GM18498 (cell line): ENCODE measurements at regions not wholly inside any gene's neighbourhood (a gene's known extent, or its start where the extent isn't known, plus 50 kb on each side); places are given as distances from the start of the nearest gene placed in this dataset.
"Not testable (repeated sequence)": the region's sequence is repeated elsewhere in the genome, so short reads cannot be mapped to it uniquely, and the experiment has no call there.

Experiments used
- ATAC-seq: cut with Tn5 transposase; IDR thresholded peaks from one replicate; pipeline ENCODE4 v1.9.1; 2021; ENCODE audit warnings: mild to moderate bottlenecking, moderate library complexity; ENCODE audit not compliant: unreplicated experiment

DNA sequence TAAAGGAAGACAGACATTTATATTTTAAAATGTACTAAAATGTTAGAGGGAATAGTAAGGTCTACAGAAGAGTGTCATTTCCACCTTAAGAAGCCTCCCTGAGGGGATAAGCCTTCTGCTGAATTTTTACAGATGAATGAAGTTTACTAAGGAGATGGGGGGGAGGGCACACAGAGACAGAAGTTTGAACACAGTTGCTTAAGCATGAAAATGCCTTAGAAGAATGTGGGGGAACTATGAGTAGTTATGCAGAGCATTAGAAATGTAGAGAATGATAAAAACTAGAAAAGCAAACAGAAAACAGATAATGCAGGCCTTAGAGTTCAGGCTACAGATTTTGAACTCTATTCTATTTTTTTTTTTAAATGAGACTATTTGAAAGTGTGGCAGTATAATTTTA lies 232.2 kb upstream of the VLDLR start:
- no peak for ATAC-seq

GRCh38 chr9:2390028-2390427 lies 231.6 kb upstream of the VLDLR start:
- ATAC-seq = no peak

GRCh38 chr9:2391509-2392132 lies 230.0 kb upstream of the VLDLR start:
- not testable (repeated sequence) for ATAC-seq

GRCh38 chr9:2394087-2394741 lies 227.4 kb upstream of the VLDLR start:
- ATAC-seq = not testable (repeated sequence)

- no peak for ATAC-seq
These were observed 225.6 kb upstream of the VLDLR start for GRCh38 chr9:2395814-2396612.

DNA sequence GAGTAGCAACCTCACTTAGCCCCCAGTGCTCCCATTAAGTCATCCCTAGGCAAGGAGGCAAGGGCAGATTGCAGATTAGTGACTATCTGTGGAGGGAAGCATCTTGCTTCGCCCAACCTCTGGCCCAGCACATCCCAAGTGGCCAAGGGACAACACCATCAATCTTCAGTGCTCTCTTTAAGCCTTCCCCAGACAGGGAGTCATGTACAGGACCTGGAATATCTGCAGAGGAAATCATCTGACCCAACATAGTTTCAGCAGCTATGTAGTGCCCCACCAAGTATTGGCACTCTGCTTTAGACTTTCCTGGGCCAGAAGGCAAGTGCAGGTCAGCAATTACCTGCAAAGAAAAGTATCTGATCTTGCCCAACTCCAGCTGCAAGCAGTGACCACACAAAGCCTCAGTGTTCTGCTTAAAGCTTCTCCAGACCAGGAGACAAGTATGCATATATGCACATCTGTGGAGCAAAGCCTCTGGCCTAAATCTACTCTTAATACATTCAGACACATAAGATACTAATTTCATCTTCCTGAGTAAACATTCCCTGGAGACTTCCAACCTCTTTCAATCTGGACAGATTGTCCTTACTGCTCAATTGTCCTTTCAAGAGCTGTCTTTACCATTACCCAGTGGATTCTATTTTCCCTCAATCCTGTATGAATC lies 224.8 kb upstream of the VLDLR start:
- no peak for ATAC-seq

DNA sequence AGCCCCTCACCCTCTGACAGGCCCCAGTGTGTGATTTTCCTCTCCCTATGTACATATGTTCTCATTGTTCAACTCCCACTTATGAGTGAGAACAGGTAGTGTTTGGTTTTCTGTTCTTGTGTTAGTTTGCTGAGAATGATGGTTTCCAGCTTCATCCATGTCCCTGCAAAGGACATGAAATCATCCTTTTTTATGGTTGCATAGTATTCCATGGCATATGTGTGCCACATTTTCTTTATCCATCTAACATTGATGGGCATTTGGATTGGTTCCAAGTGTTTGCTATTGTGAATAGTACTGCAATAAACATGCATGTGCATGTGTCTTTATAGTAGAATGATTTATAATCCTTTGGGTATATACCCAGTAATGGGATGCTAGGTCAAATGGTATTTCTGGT lies 223.7 kb upstream of the VLDLR start:
- not testable (repeated sequence) for ATAC-seq

GRCh38 chr9:2401746-2402145 lies 219.8 kb upstream of the VLDLR start:
- ATAC-seq = not testable (repeated sequence)

DNA sequence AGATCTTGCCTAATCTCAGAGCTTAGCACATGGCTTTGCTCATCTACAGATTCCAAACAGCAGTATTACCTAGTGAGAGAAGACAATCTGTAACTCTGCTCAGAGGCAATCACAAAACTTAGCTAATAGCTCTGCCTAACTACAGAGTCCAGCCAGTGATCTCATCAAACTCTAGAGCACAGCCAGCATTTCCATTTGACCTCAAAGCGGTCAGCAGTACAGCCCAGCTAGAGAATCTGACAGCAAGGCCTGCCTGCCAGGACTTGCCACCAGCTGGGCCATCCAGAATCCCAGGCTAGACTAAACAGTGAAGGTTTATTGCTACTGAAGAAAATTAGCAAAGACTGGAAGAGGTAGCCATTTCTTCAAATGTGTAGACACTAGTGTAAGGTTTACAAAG lies 217.9 kb upstream of the VLDLR start:
- ATAC-seq = no peak

DNA sequence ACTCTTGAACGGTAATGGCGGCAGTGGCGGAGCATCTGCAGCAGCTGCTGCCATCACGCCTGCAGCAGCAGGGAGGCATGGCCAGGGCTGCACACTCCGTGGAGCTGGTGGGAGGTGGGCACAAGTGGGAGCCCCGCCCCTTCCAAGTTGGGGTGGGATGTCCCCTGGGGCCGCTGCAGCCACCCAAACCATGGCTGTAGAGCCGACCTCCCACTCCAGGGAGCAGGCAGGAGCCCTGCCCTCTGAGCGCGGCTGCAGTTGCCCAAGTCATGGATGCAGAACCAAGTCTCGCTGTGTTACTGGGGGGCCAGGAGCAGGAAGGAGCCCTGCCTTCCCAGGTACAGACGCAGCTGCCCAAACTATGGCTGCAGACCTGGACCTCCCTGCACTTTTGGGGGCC lies 215.3 kb upstream of the VLDLR start:
- ATAC-seq = no peak

DNA sequence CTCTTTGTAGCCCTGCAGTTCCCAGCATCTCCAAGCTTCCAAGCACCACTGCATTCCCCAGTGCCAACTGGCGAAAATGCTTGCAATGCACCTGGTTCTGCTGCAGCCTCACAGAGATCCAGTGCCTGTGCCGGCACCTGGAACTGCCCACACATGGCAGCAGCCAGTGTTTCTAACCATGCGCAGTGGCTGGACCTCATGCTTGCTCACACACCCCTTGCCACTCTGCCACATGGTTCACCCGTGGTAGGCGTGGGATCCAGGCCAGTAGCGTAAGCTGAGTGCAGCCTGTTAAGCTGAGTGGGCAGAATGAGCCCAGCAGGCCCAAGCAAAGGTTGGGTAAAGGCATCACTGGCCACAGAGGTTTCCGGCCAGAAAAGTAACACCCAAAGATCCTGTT lies 214.1 kb upstream of the VLDLR start:
- no peak for ATAC-seq

DNA sequence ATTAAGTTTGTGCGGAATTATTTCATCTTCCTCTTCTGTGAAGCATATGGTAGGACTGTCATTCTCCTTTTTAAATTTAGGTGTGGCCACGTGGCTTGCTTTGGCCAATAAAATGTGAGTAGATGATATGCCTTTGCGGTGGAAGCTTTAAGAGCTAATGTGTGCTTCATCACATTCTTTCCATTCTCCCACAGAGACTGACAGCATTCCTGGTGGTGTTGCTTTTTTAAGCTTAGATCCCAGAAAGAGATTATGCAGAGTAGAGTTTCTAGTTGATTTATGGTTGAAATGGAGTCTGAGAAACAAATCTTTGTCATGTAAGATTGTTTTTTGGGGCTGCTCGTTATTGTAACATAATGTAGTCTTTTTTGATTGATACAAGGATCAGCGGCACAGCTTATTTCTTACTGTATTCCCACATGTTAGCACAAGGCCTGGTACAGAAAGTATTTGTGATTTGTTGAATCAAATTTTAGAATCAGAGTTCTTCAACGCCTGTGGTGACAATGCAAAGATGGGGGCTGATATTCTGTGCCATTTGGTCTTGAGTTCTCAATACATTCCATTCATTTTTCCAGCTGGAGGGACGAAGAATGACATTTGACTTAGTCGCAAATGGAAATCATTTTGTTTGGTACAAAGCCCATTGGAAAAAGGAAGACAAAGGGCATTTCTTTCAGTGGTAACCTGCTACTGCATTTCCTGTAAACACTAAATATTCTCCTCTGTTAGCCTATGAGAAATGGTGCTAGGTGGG lies 209.9 kb upstream of the VLDLR start:
- ATAC-seq = no peak

DNA sequence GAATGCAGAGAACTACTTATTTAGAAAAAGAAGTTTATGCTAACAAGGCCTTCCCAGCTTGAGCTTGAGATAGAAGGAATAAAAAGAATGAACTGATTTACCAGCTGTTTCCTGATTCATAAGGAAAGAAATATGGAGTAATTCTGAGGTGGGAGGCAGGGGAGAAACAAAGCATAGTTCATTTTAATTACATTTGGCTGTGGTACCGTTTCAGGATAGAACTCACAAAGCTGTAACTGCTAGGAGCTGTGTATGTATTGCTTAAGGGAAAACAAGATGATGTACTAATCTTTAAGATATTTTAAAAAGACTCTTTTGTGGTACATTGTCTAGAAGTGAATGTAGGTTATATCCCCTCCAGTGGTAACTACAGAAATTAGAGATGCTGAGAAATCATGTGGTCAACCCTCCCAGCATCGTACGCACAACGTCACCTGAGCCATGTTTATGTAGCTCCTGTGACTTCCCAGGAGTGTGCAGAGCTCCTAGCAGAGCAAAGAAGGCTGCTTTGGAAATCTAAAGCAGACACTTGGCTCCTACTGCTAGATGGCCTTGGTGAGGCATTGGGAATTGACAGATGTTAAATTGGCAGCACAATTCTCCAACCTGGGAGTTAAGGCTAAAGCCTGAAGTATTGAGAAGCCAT lies 208.3 kb upstream of the VLDLR start:
- no peak for ATAC-seq

DNA sequence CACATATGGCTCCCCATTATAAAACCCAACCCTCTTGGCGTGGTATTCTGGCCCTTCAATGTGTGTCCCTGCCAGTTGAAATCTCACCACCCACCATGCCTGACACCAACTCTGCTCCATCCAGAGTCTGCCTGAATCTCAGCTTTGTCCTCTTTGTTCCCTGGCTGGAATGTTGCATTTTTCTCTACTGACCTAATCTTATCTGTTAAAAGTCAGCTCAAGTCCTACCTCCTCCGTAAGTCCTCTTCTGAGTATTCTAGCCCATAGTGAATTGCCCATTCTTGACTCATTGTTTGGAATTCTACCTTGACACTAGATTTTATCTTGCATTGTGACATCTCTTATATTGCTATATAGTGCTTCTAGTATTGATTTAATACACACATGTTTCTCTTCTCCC lies 207.1 kb upstream of the VLDLR start:
- no peak for ATAC-seq

DNA sequence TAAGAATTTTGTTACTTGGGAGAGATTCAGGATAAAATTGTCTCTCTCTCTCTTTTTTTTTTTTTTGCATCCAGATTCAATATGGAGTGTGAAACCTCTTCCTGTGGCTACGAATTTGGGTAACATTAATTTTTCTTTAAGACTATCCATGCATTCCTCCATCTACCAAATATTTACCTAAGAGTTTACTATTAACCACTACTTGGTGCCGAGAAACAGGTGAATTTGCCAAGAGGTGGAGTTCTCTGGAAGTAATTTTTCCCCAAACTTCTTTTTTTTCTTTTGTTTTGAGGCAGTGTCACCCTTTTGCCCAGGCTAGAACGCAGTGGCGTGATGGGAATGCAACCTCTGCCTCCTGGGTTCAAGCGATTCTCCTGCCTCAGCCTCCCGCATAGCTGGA lies 206.3 kb upstream of the VLDLR start:
- no peak for ATAC-seq

DNA sequence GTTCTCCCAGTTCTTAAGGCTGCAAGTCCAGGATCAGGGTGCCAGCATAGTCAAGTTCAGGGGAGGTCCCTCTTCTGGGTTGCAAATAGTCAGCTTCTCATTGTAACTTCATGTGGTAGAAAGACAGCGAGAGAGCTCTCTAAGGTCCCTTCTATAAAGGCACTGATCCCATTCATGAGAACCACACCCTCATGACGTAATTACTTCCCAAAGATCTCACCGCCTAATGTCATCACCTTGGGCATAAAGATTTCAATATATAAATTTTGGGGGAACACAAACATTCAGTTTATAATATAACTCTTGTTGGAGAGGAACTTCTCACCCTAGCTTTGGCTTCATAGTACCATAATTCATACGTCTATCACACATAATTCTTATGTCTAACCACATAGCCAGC lies 203.9 kb upstream of the VLDLR start:
- no peak for ATAC-seq

GRCh38 chr9:2418619-2419018 lies 203.0 kb upstream of the VLDLR start:
- no peak for ATAC-seq

DNA sequence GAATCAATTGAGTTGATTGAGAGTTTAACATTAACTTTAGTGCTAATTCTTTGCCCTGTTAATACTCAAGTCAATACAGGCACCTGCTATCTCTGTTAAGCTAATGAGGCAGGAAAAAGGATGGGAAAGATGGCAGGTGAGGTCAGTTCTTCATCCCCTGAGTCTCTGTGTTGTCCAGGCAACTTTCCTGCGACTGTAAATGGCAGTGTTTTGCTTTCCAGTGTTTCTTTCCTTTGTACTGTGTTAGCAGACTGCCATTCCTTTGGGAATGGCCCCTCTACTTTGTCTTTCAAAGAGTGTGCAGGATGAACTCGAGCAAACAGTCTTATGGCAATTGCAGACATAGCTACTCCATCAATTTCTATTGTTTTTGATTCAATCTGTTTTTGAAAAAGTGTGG lies 202.2 kb upstream of the VLDLR start:
- ATAC-seq = no peak

DNA sequence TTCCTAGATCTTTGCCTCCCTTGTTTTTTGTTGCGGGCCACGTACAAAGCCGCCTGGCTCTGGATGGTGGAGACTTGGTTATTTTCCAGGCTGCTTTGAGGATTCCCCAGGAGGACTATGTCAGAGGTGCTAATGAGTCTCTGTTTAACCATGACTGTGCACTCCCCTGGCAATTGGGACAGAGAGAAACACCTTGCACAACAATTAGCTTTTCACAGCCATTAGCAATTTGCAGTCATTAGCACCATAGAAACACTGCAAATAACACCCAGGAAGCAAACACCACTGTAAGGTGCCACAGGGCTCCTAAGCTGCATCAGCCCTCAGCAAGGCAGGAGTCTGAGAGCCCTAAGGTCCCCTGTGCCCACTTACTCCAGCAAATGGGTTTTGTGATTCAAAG lies 201.0 kb upstream of the VLDLR start:
- no peak for ATAC-seq

DNA sequence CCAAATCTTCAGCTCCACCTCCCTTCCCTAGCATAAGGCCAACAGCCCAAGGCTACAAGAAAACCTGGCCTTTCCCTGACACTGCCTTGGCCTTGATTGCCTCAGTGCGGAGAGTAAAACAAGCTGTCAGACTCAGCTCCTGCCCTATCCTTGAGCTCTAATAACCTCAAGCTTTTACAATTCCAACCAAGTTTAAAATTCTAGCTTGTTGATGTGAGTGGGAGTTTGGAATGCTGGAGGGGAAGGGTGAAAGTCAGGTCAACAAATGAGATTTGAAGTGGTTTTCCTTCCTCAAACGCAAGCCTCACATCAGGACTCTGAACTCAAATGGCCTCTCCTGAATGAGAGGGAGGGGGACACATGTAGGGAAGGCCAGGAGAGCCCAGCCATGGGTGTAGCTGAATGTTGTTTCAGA lies 197.0 kb upstream of the VLDLR start:
- ATAC-seq = no peak
